CD4-positive, alpha-beta memory T cell (primary cell): ENCODE measurements at regions not wholly inside any gene's neighbourhood (a gene's known extent, or its start where the extent isn't known, plus 50 kb on each side); places are given as distances from the start of the nearest gene placed in this dataset.

Experiments
- CTCF ChIA-PET: fragments of 350-600 bp; sonication (Branson Sonifier 250); formaldehyde crosslinking; loops from one replicate; lab custom pipeline; 2021; ENCODE audit warnings: inconsistent platforms; ENCODE audit not compliant: partially characterized antibody; lab: Charles Lee
- POLR2A ChIA-PET: fragments of 350-600 bp; sonication (Branson Sonifier 250); formaldehyde crosslinking; loops from one replicate; lab custom pipeline; 2021; ENCODE audit not compliant: partially characterized antibody; lab: Charles Lee
- DNase-seq, 5 donors: peaks; one replicate each; pipeline versions ENCODE4 v3.0.0 to v3.0.0-alpha.2; 2020 to 2022; ENCODE audit warnings: mixed read lengths in 1 of 5
- H3K27ac ChIP-seq: one replicate; pipeline ENCODE4 v1.7.0; 2013; ENCODE audit warnings: low read depth, low read length
- H3K27me3 ChIP-seq: 2 replicates; pipeline ENCODE4 v1.7.0; 2013; ENCODE audit warnings: mild to moderate bottlenecking, low read length, moderate library complexity; ENCODE audit not compliant: insufficient read depth
- H3K36me3 ChIP-seq: 2 replicates; pipeline ENCODE4 v1.7.0; 2013; ENCODE audit warnings: mild to moderate bottlenecking, low read length, moderate library complexity; ENCODE audit not compliant: insufficient read depth
- H3K4me1 ChIP-seq: 2 replicates; pipeline ENCODE4 v1.7.0; 2013; ENCODE audit warnings: mild to moderate bottlenecking, low read length, moderate library complexity; ENCODE audit not compliant: insufficient read depth
- H3K4me3 ChIP-seq, 2 donors: one replicate each; pipeline ENCODE4 v1.7.0; 2013; ENCODE audit warnings: low read length in 2 of 2, mild to moderate bottlenecking in 1 of 2
- H3K9me3 ChIP-seq, 2 donors: one replicate each; pipeline ENCODE4 v1.7.0; 2013; ENCODE audit warnings: low read length in 2 of 2, control low read depth in 1 of 2; ENCODE audit not compliant: control insufficient read depth in 1 of 2
- H3K27ac Mint-ChIP-seq, 7 donors: one replicate each; pipeline ENCODE4 v1.8.0; 2020 to 2021; ENCODE audit warnings: mixed read lengths in 7 of 7, mild to moderate bottlenecking in 6 of 7, inconsistent platforms in 3 of 7, moderate library complexity in 3 of 7
- H3K27me3 Mint-ChIP-seq, 2 donors: one replicate each; pipeline ENCODE4 v1.8.0; 2020 to 2021; ENCODE audit warnings: mixed read lengths in 2 of 2
- H3K36me3 Mint-ChIP-seq, 2 donors: one replicate each; pipeline ENCODE4 v1.8.0; 2020 to 2021; ENCODE audit warnings: mixed read lengths in 2 of 2, inconsistent platforms in 1 of 2, mild to moderate bottlenecking in 1 of 2
- H3K4me1 Mint-ChIP-seq, 4 donors: one replicate each; pipeline ENCODE4 v1.8.0; 2020 to 2021; ENCODE audit warnings: mixed read lengths in 4 of 4, mild to moderate bottlenecking in 1 of 4
- H3K4me3 Mint-ChIP-seq, 8 donors: one replicate each; pipeline ENCODE4 v1.8.0; 2020 to 2021; ENCODE audit warnings: mixed read lengths in 8 of 8, mild to moderate bottlenecking in 7 of 8, moderate library complexity in 6 of 8, inconsistent platforms in 3 of 8
- H3K9me3 Mint-ChIP-seq, 8 donors: one replicate each; pipeline ENCODE4 v1.8.0; 2020 to 2021; ENCODE audit warnings: mixed read lengths in 8 of 8, mild to moderate bottlenecking in 5 of 8, inconsistent platforms in 3 of 8, moderate library complexity in 1 of 8
- intact Hi-C: fragments of 100-400 bp; cut with micrococcal nuclease; formaldehyde crosslinking; loops from one replicate; pipeline ENCODE4 v1.15.1; 2023

DNA sequence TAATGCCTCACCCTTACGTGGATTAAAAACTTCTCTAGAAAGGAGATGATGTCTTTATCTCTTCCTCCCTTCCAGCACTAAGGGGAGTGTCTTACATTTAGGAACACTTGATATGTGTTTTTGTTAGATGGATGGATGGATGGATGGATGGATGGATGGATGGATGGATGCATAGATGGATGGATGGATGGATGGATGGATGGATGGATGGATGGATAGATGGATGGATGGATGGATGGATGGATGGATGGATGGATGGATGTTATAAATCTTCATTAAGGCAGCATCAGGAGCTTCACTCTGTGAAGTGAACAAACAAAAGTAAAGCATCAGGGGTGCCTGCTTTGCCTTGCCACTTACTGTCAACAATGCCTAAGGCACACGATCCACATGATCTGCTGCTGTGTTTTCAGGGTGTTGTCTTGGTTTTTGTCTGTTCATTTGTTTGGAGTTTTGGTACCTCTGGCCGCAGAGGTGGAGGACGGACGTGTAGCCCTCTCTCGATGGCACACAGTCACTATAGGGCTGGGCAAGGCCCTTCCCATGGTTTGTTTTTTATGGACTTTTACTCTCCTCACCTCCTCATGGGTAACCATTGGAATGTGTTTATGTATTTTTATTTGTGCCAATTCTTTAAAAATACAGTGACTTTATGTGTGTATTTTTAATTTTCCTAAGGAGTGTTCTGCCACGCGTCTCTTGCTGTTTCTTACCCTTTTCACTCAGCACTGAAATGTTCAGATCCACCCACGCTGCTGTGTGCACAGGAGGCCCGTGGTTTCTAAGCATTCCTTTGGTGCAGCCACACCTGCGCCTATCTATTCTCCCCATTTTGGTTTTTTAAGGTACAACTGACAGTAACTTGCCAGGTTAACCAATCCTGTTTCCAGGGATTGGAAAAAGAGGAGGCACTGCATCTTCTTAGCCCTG lies 91.8 kb upstream of the ENPP6 start:
- H3K4me1 Mint-ChIP-seq: peaks cover 18 to 29% (median 24%) of the 10 kb centered on the region in 4 donors
- DNase-seq: peak in 2 of 5 donors; percentile 5 to 21
- Histone ChIP-seq H3K36me3 (no peaks in the 10 kb centered on the region), H3K4me1 (peaks cover 15% of the 10 kb centered on the region), H3K27ac (no peak overlapping the region), H3K27me3 (no peaks in the 10 kb centered on the region), H3K4me3 (no peak overlapping the region), H3K9me3 (no peaks in the 10 kb centered on the region)
- peaks cover 0 to 6% (median 2%) of the 10 kb centered on the region in 8 donors for H3K9me3 Mint-ChIP-seq
- intact Hi-C loops: loop anchor here (1.0 to 2.0 kb wide), 5 partner anchors 45 to 340 kb away; partner anchors contain the start of genes CASP3, IRF2 and PRIMPOL
- ChIA-PET POLR2A (interaction anchor here (1.7 to 2.8 kb wide), 3 partner anchors 27 to 45 kb away, joined by 8 to 11 read pairs (median 9); no protein-coding TSS in a partner anchor), CTCF (interaction anchor here (1.1 to 2.4 kb wide), 7 partner anchors 17 to 335 kb away, joined by 3 to 8 read pairs (median 4); no protein-coding TSS in a partner anchor)
- H3K36me3 Mint-ChIP-seq: no peaks in the 10 kb centered on the region
- H3K27me3 Mint-ChIP-seq: no peaks in the 10 kb centered on the region
- H3K27ac Mint-ChIP-seq: peak overlapping the region; percentile 17 to 94 (median 69)
- peak overlapping the region in 5 of 8 donors; percentile 27 to 63 (median 52) for H3K4me3 Mint-ChIP-seq

GRCh38 chr4:184306949-184307348 lies 89.3 kb upstream of the ENPP6 start:
- DNase-seq: no peak
- ChIA-PET POLR2A (no interaction called here), CTCF (interaction anchor here (1.0 to 1.6 kb wide), 3 partner anchors 14 to 232 kb away, joined by 3 to 4 read pairs (median 4); no protein-coding TSS in a partner anchor)
- peaks cover 15% of the 10 kb centered on the region for H3K4me1 ChIP-seq
- no peaks in the 10 kb centered on the region for H3K27me3 ChIP-seq
- no peak overlapping the region for H3K27ac ChIP-seq
- Mint-ChIP-seq H3K27ac (peak overlapping the region in 2 of 7 donors; percentile 54 to 65), H3K36me3 (peaks cover 0 to 3% of the 10 kb centered on the region in 2 donors), H3K9me3 (peaks cover 0 to 11% (median 6%) of the 10 kb centered on the region in 8 donors), H3K27me3 (no peaks in the 10 kb centered on the region), H3K4me3 (no peak overlapping the region), H3K4me1 (peaks cover 18 to 29% (median 23%) of the 10 kb centered on the region in 4 donors)
- H3K36me3 ChIP-seq: no peaks in the 10 kb centered on the region
- no peaks in the 10 kb centered on the region for H3K9me3 ChIP-seq
- intact Hi-C loops: no loop called here
- H3K4me3 ChIP-seq: no peak overlapping the region

GRCh38 chr4:184306470-184306869 lies 88.8 kb upstream of the ENPP6 start:
- Histone ChIP-seq H3K4me3 (no peak overlapping the region), H3K9me3 (no peaks in the 10 kb centered on the region), H3K4me1 (peaks cover 15% of the 10 kb centered on the region), H3K27ac (no peak overlapping the region), H3K36me3 (no peaks in the 10 kb centered on the region), H3K27me3 (no peaks in the 10 kb centered on the region)
- POLR2A ChIA-PET: no interaction called here
- intact Hi-C loops: no loop called here
- Mint-ChIP-seq H3K27me3 (no peaks in the 10 kb centered on the region), H3K9me3 (peaks cover 0 to 11% (median 6%) of the 10 kb centered on the region in 8 donors), H3K27ac (peak overlapping the region in 2 of 7 donors; percentile 54 to 65), H3K36me3 (peaks cover 0 to 3% of the 10 kb centered on the region in 2 donors), H3K4me1 (peaks cover 18 to 26% (median 23%) of the 10 kb centered on the region in 4 donors), H3K4me3 (no peak overlapping the region)
- no peak for DNase-seq
- CTCF ChIA-PET: interaction anchor here (1.0 to 1.6 kb wide), 3 partner anchors 14 to 233 kb away, joined by 3 to 4 read pairs (median 4); no protein-coding TSS in a partner anchor

DNA sequence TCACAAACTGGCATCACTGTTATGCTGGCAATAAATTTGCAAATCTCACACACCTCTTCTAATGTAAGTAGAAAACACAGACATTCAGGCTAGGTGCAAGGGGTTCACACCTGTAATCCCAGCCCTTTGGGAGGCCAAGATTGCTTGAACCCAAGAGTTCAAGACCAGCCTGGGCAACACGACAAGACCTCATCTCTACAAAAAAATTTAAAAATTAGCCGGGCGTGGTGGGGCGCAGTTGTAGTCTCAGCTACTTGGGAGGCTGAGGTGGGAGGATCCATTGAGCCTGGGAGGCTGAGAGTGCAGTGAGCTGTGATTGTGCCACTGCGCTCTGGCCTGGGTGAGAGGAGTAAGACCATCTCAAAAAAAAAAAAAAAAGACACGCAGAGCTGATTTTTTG lies 83.1 kb upstream of the ENPP6 start:
- H3K27ac Mint-ChIP-seq: no peak overlapping the region
- intact Hi-C loops: no loop called here
- no peaks in the 10 kb centered on the region for H3K4me1 ChIP-seq

GRCh38 chr4:184298254-184298653 lies 80.6 kb upstream of the ENPP6 start:
- POLR2A ChIA-PET: no interaction called here

More for the DNA sequence above, 83.1 kb upstream of the ENPP6 start:
- Mint-ChIP-seq H3K27me3 (no peaks in the 10 kb centered on the region), H3K4me1 (no peaks in the 10 kb centered on the region), H3K36me3 (peaks cover 0 to 3% of the 10 kb centered on the region in 2 donors), H3K4me3 (no peak overlapping the region), H3K9me3 (peaks cover 0 to 11% (median 6%) of the 10 kb centered on the region in 8 donors)
- CTCF ChIA-PET: interaction anchor here (1.5 kb wide), 1 partner anchor 36 kb away, joined by 4 read pairs; no protein-coding TSS in a partner anchor
- Histone ChIP-seq H3K9me3 (no peaks in the 10 kb centered on the region), H3K36me3 (no peaks in the 10 kb centered on the region), H3K27me3 (no peaks in the 10 kb centered on the region), H3K4me3 (no peak overlapping the region), H3K27ac (no peak overlapping the region)
- POLR2A ChIA-PET: no interaction called here
- DNase-seq: no peak

GRCh38 chr4:184295206-184295605 lies 77.5 kb upstream of the ENPP6 start:
- H3K9me3 ChIP-seq: no peaks in the 10 kb centered on the region
- CTCF ChIA-PET: no interaction called here
- no peaks in the 10 kb centered on the region for H3K4me1 ChIP-seq
- H3K4me3 ChIP-seq: no peak overlapping the region
- no peaks in the 10 kb centered on the region for H3K36me3 ChIP-seq
- H3K36me3 Mint-ChIP-seq: no peaks in the 10 kb centered on the region
- DNase-seq: no peak
- no peaks in the 10 kb centered on the region for H3K27me3 Mint-ChIP-seq
- H3K27ac Mint-ChIP-seq: no peak overlapping the region
- intact Hi-C loops: no loop called here
- no peak overlapping the region for H3K4me3 Mint-ChIP-seq
- H3K4me1 Mint-ChIP-seq: no peaks in the 10 kb centered on the region
- no peaks in the 10 kb centered on the region for H3K27me3 ChIP-seq
- H3K9me3 Mint-ChIP-seq: no peaks in the 10 kb centered on the region
- no peak overlapping the region for H3K27ac ChIP-seq
- POLR2A ChIA-PET: no interaction called here

More at GRCh38 chr4:184298254-184298653, 80.6 kb upstream of the ENPP6 start:
- Mint-ChIP-seq H3K36me3 (peaks cover 0 to 3% of the 10 kb centered on the region in 2 donors), H3K4me3 (no peak overlapping the region), H3K27me3 (no peaks in the 10 kb centered on the region), H3K9me3 (peaks cover 0 to 4% (median 1%) of the 10 kb centered on the region in 8 donors), H3K4me1 (no peaks in the 10 kb centered on the region), H3K27ac (no peak overlapping the region)
- H3K27ac ChIP-seq: no peak overlapping the region
- intact Hi-C loops: no loop called here
- DNase-seq: no peak
- no peaks in the 10 kb centered on the region for H3K9me3 ChIP-seq
- H3K4me1 ChIP-seq: no peaks in the 10 kb centered on the region
- CTCF ChIA-PET: interaction anchor here (1.0 kb wide), 1 partner anchor 34 kb away, joined by 3 read pairs; no protein-coding TSS in a partner anchor
- H3K27me3 ChIP-seq: no peaks in the 10 kb centered on the region
- no peaks in the 10 kb centered on the region for H3K36me3 ChIP-seq
- H3K4me3 ChIP-seq: no peak overlapping the region

DNA sequence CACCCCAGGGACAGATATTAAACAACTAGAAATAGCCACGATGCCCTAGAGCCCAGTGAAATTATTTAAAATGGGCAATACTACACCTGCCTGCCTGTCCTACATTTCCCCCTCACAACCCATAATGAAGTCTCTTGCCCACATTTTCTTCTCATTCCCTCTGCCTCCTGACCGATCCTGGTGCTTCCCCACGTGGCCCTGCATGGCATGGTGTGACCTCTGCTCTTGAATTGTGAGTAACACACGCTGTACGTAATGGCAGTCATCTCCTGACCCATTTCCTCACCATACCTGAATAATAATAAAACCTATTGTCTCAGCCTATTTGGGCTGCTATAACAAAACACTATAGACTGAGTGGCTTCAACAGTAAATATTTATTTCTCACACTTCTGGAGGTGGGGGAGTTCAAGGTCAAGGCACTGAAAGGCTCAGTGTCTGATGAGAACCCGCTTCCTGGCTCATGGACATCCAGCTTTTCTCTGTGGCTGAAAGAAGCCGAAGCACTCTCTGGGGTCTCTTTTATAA lies 77.0 kb upstream of the ENPP6 start:
- no peak overlapping the region for H3K27ac Mint-ChIP-seq
- H3K36me3 ChIP-seq: no peaks in the 10 kb centered on the region
- intact Hi-C loops: no loop called here
- DNase-seq: no peak
- ChIA-PET CTCF (no interaction called here), POLR2A (no interaction called here)
- H3K27me3 Mint-ChIP-seq: no peaks in the 10 kb centered on the region
- no peak overlapping the region for H3K4me3 ChIP-seq
- no peak overlapping the region for H3K27ac ChIP-seq
- no peaks in the 10 kb centered on the region for H3K9me3 Mint-ChIP-seq
- H3K4me3 Mint-ChIP-seq: no peak overlapping the region
- no peaks in the 10 kb centered on the region for H3K36me3 Mint-ChIP-seq
- H3K4me1 Mint-ChIP-seq: peaks cover 0 to 3% (median 0%) of the 10 kb centered on the region in 4 donors
- H3K9me3 ChIP-seq: no peaks in the 10 kb centered on the region
- H3K4me1 ChIP-seq: no peaks in the 10 kb centered on the region
- H3K27me3 ChIP-seq: no peaks in the 10 kb centered on the region
